SK-N-SH treated with all-trans-retinoic acid at 6 μM for 48 hours (cell line): ENCODE measurements at regions not wholly inside any gene's neighbourhood (a gene's known extent, or its start where the extent isn't known, plus 50 kb on each side); places are given as distances from the start of the nearest gene placed in this dataset.

Experiments
- ATAC-seq: fragments of 200-7000 bp; cut with Tn5 transposase; 3 replicates; pipeline ENCODE4 v1.9.1; 2020; ENCODE audit warnings: mild to moderate bottlenecking, moderate library complexity
- ARNTL ChIP-seq: fragments of 450-650 bp; formaldehyde crosslinking; IDR thresholded peaks from 2 replicates; pipeline ENCODE4 v1.5.0; 2020; ENCODE audit warnings: low read depth, mild to moderate bottlenecking, moderate library complexity, borderline replicate concordance
- BACH2 ChIP-seq: fragments of 250-450 bp; sonication (Bioruptor Pico); IDR thresholded peaks from 2 replicates; pipeline ENCODE4 v1.9.0; 2021; ENCODE audit warnings: mild to moderate bottlenecking, borderline replicate concordance
- CREB5 ChIP-seq: fragments of 250-450 bp; sonication (Bioruptor Pico); IDR thresholded peaks from 2 replicates; pipeline ENCODE4 v1.5.1; 2020; ENCODE audit warnings: low read depth, mild to moderate bottlenecking, moderate library complexity
- CSDC2 ChIP-seq: fragments of 250-450 bp; sonication (Bioruptor Pico); IDR thresholded peaks from 2 replicates; pipeline ENCODE4 v1.5.0; 2020; ENCODE audit warnings: mild to moderate bottlenecking, moderate library complexity
- CSRNP3 ChIP-seq: fragments of 250-450 bp; sonication (Bioruptor Pico); IDR thresholded peaks from 2 replicates; pipeline ENCODE4 v1.5.1; 2021; ENCODE audit warnings: mild to moderate bottlenecking, moderate library complexity
- ESRRG ChIP-seq: fragments of 250-450 bp; sonication (Bioruptor Pico); IDR thresholded peaks from 2 replicates; pipeline ENCODE4 v1.6.1; 2021; ENCODE audit warnings: mild to moderate bottlenecking
- GLIS3 ChIP-seq: fragments of 250-450 bp; sonication (Bioruptor Pico); IDR thresholded peaks from 2 replicates; pipeline ENCODE4 v1.5.0; 2020; ENCODE audit warnings: mild to moderate bottlenecking, moderate library complexity
- ISL1 ChIP-seq: fragments of 250-450 bp; sonication (Bioruptor Pico); IDR thresholded peaks from 2 replicates; pipeline ENCODE4 v2.1.2; 2022; ENCODE audit warnings: mild to moderate bottlenecking, moderate library complexity
- OSR1 ChIP-seq: fragments of 250-450 bp; sonication (Bioruptor Pico); IDR thresholded peaks from 2 replicates; pipeline ENCODE4 v1.8.0; 2022; ENCODE audit warnings: moderate library complexity, mild to moderate bottlenecking, inconsistent platforms
- PATZ1 ChIP-seq: fragments of 250-450 bp; sonication (Bioruptor Pico); IDR thresholded peaks from 2 replicates; pipeline ENCODE4 v1.8.0; 2020; ENCODE audit warnings: mild to moderate bottlenecking, moderate library complexity, borderline replicate concordance
- POU6F1 ChIP-seq: fragments of 250-450 bp; sonication (Bioruptor Pico); IDR thresholded peaks from 2 replicates; pipeline ENCODE4 v1.8.0; 2021; ENCODE audit warnings: low read depth, mild to moderate bottlenecking, moderate library complexity, borderline replicate concordance
- PPARA ChIP-seq: fragments of 250-450 bp; sonication (Bioruptor Pico); IDR thresholded peaks from 2 replicates; pipeline ENCODE4 v1.5.0; 2020; ENCODE audit warnings: mild to moderate bottlenecking, borderline replicate concordance
- RARB ChIP-seq: fragments of 250-450 bp; sonication (Bioruptor Pico); IDR thresholded peaks from 2 replicates; pipeline ENCODE4 v1.8.0; 2021; ENCODE audit warnings: mild to moderate bottlenecking, moderate library complexity
- TCF4 ChIP-seq: fragments of 250-450 bp; sonication (Bioruptor Pico); IDR thresholded peaks from 2 replicates; pipeline ENCODE4 v1.8.0; 2021; ENCODE audit warnings: mild to moderate bottlenecking, moderate library complexity, borderline replicate concordance
- TOX ChIP-seq: fragments of 250-450 bp; sonication (Bioruptor Pico); IDR thresholded peaks from 2 replicates; pipeline ENCODE4 v1.8.0; 2021; ENCODE audit warnings: mild to moderate bottlenecking, moderate library complexity, borderline replicate concordance
- TSHZ2 ChIP-seq: fragments of 250-450 bp; sonication (Bioruptor Pico); IDR thresholded peaks from 2 replicates; pipeline ENCODE4 v1.5.0; 2020; ENCODE audit warnings: mild to moderate bottlenecking, moderate library complexity
- ZC3H10 ChIP-seq: fragments of 250-450 bp; sonication (Bioruptor Pico); IDR thresholded peaks from 2 replicates; pipeline ENCODE4 v1.5.1; 2021; ENCODE audit warnings: mild to moderate bottlenecking, moderate library complexity
- ZFP3 ChIP-seq: fragments of 250-450 bp; sonication (Bioruptor Pico); IDR thresholded peaks from 2 replicates; pipeline ENCODE4 v1.5.0; 2020; ENCODE audit warnings: mild to moderate bottlenecking, moderate library complexity
- ZNF70 ChIP-seq: fragments of 450-650 bp; formaldehyde crosslinking; IDR thresholded peaks from 2 replicates; pipeline ENCODE4 v1.5.0; 2020; ENCODE audit warnings: mild to moderate bottlenecking, moderate library complexity
- ZNF8 ChIP-seq: fragments of 450-650 bp; formaldehyde crosslinking; IDR thresholded peaks from 2 replicates; pipeline ENCODE4 v1.5.0; 2020; ENCODE audit warnings: mild to moderate bottlenecking, moderate library complexity

- TF ChIP-seq CREB5 (CRISPR knock-in tag) (no peak), ZNF8 (CRISPR knock-in tag) (no peak), GLIS3 (CRISPR knock-in tag) (no peak)
These were observed 290.5 kb upstream of the GADL1 start (continued) for GRCh38 chr3:31185062-31185357.

GRCh38 chr3:31186041-31186440, 291.6 kb upstream of the GADL1 start:
- ATAC-seq, result no peak
- TF ChIP-seq ZFP3 (CRISPR knock-in tag), result no peak
- no peak for TF ChIP-seq TCF4 (CRISPR knock-in tag)
- TF ChIP-seq ZC3H10, result no peak
- TF ChIP-seq CSDC2, result no peak
- TF ChIP-seq ESRRG (CRISPR knock-in tag), result no peak
- TF ChIP-seq ZNF8 (CRISPR knock-in tag), result no peak
- TF ChIP-seq TSHZ2, result no peak
- no peak for TF ChIP-seq BACH2 (CRISPR knock-in tag)
- TF ChIP-seq ISL1 (CRISPR knock-in tag), result no peak
- TF ChIP-seq PATZ1 (CRISPR knock-in tag), result no peak
- no peak for TF ChIP-seq ARNTL
- TF ChIP-seq GLIS3 (CRISPR knock-in tag), result no peak
- no peak for TF ChIP-seq RARB
- no peak for TF ChIP-seq ZNF70 (CRISPR knock-in tag)
- TF ChIP-seq POU6F1 (CRISPR knock-in tag), result no peak
- no peak for TF ChIP-seq OSR1 (CRISPR knock-in tag)
- no peak for TF ChIP-seq TOX (CRISPR knock-in tag)

GRCh38 chr3:31187380-31187779, 292.9 kb upstream of the GADL1 start:
- no peak for ATAC-seq
- TF ChIP-seq ZFP3 (CRISPR knock-in tag) (no peak), PATZ1 (CRISPR knock-in tag) (no peak), CSDC2 (no peak), PPARA (CRISPR knock-in tag) (no peak), CSRNP3 (CRISPR knock-in tag) (no peak), BACH2 (CRISPR knock-in tag) (no peak), TCF4 (CRISPR knock-in tag) (no peak), RARB (no peak), ZNF8 (CRISPR knock-in tag) (no peak), CREB5 (CRISPR knock-in tag) (no peak), TOX (CRISPR knock-in tag) (no peak), ISL1 (CRISPR knock-in tag) (no peak), OSR1 (CRISPR knock-in tag) (no peak), ESRRG (CRISPR knock-in tag) (no peak), GLIS3 (CRISPR knock-in tag) (no peak)
